GM18507 (cell line): ENCODE measurements at regions not wholly inside any gene's neighbourhood (a gene's known extent, or its start where the extent isn't known, plus 50 kb on each side); places are given as distances from the start of the nearest gene placed in this dataset.

ENCODE experiments used
- DNase-seq: peaks from one replicate; pipeline ENCODE4 v3.0.0; 2011; ENCODE audit warnings: low read depth; ENCODE audit not compliant: insufficient read length; ENCODE audit errors: extremely low spot score
- FAIRE-seq: peaks from 2 replicates; lab custom pipeline; 2011; peaks lifted over from hg19 to GRCh38; lab: Jason Lieb, UNC

GRCh38 chr18:78174737-78175136 is 804.9 kb upstream of the SALL3 start:
- FAIRE-seq (no peak), DNase-seq (no peak)

- no peak for DNase-seq
Observed at GRCh38 chr18:78178812-78179211, 800.8 kb upstream of the SALL3 start.

DNA sequence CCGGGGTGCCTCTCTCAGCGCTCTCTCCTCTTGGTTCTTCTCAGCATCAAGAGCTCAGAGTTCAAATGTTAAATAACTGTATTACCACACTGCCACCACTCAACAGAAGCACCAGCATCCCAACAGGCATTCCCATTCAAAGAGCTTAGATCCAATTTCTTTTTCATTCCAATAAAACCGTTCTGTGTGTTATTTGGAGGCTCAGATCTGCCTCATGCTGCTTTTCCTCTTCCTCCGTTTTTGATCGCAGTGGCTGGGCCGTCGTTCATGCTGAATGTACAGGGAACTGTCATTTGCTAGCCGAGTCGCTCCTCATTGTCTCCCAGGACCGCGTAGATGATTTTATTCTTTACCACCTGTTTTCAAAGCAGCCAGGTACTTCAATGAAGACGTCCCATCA is 798.9 kb upstream of the SALL3 start:
- no peak for DNase-seq
- FAIRE-seq, result no peak

More at GRCh38 chr18:78178812-78179211, 800.8 kb upstream of the SALL3 start:
- FAIRE-seq, result no peak

DNA sequence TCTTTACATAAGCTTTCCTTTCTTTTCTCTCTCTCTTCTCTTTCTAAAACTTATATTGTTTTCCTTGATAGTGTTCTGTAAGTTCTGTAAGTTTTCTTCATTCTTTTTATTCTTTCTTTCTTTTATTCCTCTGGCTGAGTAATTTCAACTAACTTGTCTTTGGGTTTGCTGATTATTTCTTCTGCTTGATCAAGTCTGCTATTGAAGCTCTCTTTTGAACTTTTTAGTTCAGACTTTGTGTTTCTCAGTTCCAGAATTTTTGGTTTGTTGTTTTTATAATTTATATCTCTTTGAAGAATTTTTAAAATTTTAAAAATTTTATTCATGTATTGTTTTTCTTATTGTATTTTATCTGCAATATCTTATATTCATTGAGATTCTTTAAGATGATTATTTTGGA is 795.8 kb upstream of the SALL3 start:
- DNase-seq, result no peak
- FAIRE-seq, result no peak

DNA sequence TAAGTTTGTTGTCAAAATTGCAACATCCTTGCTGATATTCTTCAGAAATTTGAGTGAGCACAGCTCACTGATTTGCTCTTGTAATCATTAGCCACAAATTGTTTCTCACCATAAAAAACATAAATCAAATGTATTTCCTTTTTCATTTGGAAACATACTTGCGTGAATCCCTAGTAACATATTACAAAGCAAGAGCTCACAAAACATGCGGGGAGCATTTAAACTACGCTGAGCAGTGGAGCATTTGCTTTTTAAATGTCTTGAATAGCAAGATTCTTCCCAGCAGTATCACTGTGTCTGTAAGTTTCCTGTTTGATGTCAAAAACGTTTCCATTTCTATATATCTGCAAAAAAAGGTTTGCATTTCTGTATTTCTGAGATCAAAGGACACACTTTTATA is 788.3 kb upstream of the SALL3 start:
- DNase-seq (no peak), FAIRE-seq (no peak)

- DNase-seq (no peak), FAIRE-seq (no peak)
Observed at GRCh38 chr18:78192054-78192453, 787.6 kb upstream of the SALL3 start.

DNA sequence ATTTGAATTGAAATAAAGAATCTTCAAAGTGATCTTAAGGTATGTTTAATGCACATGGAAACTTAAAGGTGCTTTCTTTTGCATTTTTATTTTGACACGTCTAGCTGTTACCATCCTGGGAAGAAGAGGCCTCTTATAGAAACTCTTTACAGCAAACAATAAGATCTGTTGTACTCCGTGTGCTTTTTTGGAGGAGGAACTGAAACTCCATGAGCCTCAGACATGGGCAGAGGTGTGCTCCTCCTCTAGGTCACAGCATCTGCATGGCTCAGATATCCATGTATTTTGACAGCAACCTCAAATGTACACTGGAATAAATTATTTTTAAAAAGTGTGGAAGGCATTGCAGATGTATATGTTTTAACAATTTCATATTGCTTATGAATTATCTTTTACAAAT is 783.3 kb upstream of the SALL3 start:
- DNase-seq, result no peak
- no peak for FAIRE-seq

GRCh38 chr18:78199002-78199401 is 780.6 kb upstream of the SALL3 start:
- DNase-seq, result no peak
- no peak for FAIRE-seq

DNA sequence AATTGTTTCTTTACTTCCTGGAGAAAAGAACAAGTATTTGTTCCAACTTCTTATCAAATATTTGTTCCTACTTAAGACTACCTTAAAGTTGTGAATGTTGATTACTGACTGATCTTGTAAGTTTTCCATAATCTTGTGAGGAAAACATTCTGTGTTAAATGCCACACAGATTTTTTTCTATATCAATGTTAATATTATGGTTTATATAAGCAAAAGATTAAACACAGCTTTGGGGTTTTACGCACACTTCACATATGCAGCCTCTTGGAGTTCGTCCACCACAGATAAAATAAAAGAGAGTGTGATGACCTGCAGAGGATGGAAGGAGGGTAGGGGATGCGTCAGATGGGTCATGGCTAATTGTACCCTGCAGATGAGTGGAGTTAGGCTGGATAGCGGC is 780.0 kb upstream of the SALL3 start:
- FAIRE-seq (no peak), DNase-seq (no peak)

- no peak for DNase-seq
- no peak for FAIRE-seq
Observed at GRCh38 chr18:78207942-78208341, 771.7 kb upstream of the SALL3 start.

GRCh38 chr18:78208461-78208860 is 771.2 kb upstream of the SALL3 start:
- DNase-seq (no peak), FAIRE-seq (no peak)

GRCh38 chr18:78213361-78213994 is 766.1 kb upstream of the SALL3 start:
- DNase-seq (no peak), FAIRE-seq (no peak)

DNA sequence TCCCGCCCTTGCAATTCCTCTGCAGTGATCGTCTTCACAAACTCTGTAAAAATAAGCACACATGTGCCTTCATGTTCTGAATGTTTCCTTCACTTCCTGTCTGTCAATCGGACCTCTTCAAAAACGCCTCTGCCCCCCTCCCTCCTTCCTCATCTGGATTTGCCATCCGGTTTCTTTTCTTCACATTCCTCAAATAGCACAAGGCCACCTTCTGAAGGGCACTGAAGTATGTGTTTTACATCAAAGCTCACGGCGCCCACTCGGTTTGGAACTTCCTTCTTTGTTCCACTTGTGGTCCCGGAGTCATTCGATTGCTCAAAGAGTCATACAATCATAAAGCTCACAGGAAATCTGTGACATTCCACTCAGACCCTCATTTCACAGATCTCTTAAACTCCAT is 758.1 kb upstream of the SALL3 start:
- no peak for FAIRE-seq
- DNase-seq, result no peak

DNA sequence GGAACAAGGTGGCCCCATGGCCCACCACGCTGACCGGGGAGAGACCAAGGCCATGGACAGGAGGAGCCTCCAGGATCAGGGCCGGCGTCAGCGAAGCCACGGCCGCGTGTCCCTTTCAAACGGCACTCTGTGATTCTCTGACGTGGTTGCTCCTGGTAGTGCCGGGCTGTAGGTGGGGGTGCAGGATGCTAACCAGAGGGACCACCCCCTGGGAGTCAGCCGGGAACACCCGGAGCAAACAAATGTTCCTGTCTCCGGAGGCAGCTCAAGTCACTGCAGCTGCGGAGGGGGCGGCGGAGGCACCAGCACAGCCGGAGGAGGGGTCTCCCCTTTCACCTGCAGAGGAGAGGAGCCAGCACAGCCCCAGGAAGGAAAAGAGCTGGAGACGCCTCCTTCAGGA is 750.6 kb upstream of the SALL3 start:
- FAIRE-seq, result no peak

GRCh38 chr18:78230911-78231310 is 748.7 kb upstream of the SALL3 start:
- DNase-seq, result no peak
- no peak for FAIRE-seq

More for the DNA sequence above, 750.6 kb upstream of the SALL3 start:
- DNase-seq, result no peak

- no peak for FAIRE-seq
- no peak for DNase-seq
Observed at GRCh38 chr18:78232196-78232595, 747.4 kb upstream of the SALL3 start.

DNA sequence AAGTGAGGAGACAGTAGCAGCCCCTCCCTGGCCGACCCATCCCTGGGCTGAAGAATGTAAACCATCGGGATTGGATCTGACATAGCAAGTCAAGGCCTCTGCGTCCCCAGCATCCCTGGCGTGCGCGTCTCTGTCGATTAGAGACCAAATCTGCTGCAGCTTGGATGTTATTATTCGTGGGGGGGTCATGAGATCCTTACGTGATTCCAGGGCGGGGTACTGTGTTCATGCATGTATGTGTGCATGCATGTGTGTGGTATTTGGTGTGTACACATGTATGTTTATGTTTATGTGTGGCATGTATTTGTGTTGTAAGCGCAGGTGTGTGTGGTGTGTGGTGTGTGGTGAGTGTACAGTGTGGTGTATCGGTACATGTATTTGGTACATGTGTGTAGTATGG is 741.8 kb upstream of the SALL3 start:
- DNase-seq (no peak), FAIRE-seq (no peak)

DNA sequence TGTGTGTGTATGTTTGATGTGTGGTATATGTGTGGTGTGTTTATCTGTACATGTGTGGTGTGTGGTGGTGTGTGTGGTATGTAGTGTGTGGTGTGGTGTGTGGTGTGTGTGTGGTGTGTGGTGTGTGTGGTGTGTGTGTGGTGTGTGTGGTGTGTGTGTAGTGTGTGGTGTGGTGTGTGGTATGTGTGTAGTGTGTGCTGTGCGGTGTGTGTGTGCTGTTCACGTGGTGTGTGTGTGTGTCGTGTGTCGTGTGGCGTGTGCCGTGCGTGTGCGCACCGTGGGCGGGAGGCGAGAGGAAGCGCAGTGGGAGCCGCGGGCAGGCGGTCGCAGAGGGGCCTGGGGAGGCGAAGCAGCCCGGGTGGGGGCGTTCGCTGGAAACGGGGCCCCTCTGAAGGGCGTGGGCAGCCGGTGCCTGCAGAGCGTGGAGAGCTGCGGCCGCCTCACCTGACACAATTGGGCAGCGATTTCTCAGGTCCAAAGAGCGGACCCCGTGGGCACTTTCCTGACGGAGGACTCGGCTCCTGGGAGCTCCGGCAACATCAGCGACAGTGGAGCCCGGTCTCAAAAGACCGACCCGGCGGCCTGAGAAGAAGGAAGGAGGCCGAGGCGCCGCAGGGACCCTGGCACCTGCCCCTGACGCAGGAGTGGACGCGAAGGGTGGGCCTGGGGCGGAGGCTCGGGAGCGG is 741.1 kb upstream of the SALL3 start:
- no peak for FAIRE-seq

GRCh38 chr18:78239090-78239457 is 740.5 kb upstream of the SALL3 start:
- FAIRE-seq, result no peak
- DNase-seq, result no peak

More for the DNA sequence above, 741.1 kb upstream of the SALL3 start:
- DNase-seq, result no peak

GRCh38 chr18:78240101-78240500 is 739.5 kb upstream of the SALL3 start:
- FAIRE-seq (no peak), DNase-seq (no peak)

DNA sequence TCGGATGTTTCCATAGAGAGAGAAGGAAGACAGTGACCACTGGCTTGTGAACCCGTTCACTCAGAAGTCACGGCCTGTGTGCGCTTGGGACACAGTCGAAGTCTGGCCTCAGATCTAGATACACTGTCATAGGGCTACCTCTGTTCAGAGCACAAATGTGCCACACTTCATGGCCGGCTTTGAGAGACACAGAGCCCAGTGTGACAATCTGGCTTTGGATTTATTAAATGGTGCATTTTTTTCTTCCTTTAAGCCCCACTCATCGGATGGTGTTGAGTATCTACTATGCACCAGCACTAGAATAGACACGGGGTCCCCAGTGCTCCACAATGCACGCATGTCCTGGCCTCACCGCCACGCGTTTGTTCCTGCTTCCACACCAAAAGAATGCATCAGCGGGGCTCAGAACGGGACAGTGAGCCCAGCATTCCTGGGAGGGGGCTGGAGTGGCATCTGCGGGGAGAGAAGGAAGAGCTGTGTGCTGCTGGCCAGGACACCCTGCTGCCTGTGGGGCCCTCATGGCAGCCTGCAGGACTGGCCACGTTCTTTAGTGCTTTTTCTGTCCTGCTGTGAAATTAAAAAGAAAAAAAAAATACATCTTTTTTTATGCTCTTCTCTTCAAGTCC is 738.9 kb upstream of the SALL3 start:
- DNase-seq (no peak), FAIRE-seq (no peak)
